AML-193 (cell line): ENCODE measurements at regions not wholly inside any gene's neighbourhood (a gene's known extent, or its start where the extent isn't known, plus 50 kb on each side); places are given as distances from the start of the nearest gene placed in this dataset.
"Not testable (repeated sequence)": the region's sequence is repeated elsewhere in the genome, so short reads cannot be mapped to it uniquely, and the experiment has no call there.

Experiments
- DNase-seq, 2 experiments: peaks; one replicate each; lab custom pipeline; 2025; lab: John Stamatoyannopoulos, UW

DNA sequence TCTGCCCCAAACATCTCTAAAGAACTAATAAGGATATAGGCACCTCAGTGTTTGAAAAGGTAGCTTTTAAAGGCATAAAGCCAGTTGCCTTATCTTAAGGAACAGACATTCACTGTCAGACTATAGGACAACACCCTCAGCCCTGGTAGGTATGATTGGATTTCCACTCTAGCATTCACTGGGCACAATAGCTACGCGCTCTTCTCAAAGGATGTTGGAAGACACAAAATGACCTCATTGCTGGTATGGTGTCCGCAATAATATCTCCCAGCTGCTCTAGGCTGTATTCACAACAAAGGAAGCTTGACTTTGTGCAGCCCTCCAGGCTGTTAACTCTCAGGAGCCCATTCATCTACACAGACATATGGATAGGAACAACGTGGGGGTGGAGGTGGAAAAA, 119.4 kb upstream of the CXADR start:
- DNase-seq = no peak

DNA sequence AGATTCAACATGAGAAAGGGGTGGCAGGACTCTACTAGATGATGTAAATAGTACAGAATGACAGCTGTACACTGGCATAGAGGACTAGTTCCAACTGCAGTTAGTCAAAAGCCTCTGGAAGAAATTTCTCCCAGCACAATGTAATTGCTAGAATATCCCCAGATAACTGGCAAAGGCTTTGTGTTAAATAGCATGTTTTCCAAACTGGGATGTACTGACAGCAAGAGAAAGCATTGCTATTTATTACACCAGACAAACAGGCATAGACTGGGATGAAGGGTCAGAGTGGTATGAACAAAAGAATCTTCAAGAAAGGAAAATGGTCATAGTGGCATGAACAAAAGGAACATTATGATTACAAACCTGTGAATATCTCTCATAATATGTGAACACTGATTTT, 115.9 kb upstream of the CXADR start:
- no peak for DNase-seq

DNA sequence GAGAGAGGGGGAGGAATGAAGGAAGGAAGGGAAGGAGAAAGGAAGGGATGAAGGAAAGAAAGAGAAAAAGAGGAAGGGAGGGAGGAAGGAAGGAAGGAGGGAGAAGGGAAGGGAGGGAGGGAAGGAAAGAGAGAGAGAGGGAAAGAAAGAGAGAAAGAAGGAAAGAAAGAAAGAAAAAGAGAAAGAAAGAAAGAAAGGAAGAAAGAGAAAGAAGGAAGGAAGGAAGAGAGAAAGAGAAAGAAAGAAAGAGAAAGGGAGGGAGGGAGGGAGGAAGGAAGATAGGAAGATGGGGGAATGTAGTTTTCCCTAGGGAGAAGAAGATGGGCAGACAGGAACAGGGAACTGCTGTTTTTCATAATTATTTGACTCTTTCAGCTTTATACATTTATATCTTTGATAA, 115.1 kb upstream of the CXADR start:
- DNase-seq = no peak

DNA sequence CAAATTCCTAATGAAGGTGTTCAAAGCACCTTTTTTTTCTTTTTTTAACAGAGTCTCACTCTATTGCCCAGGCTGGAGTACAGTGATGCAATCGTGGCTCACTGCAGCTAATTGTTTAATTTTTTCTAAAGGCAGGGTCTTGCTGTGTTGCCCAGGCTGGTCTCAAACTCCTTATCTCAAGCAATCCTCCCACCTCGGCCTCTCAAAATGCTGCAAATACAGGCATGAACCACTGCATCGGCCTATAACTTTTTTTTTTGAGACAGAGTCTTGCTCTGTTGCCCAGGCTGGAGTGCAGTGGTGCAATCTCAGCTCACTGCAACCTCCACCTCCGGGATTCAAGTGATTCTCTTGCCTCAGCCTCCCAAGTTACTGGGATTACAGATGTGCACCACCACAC, 113.9 kb upstream of the CXADR start:
- not testable (repeated sequence) for DNase-seq

DNA sequence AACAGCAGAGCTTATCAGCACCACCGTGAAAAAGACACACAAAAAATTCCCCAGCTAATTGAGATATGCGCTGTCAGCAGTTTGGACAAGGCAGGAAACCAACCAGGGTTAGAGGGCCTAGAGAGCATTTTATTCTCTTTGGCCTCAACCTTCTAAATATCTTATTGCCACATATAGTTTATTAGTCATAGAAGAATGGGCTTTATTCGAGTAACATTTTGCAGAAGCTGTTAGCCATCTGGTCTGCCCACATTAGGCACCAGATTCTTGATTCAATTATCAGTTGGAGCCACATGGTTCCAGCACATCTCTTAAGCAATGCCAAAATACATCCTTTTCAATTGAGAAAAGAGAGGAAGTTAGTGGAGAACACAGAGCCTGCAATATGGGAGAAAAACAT, 109.9 kb upstream of the CXADR start:
- no peak for DNase-seq

DNA sequence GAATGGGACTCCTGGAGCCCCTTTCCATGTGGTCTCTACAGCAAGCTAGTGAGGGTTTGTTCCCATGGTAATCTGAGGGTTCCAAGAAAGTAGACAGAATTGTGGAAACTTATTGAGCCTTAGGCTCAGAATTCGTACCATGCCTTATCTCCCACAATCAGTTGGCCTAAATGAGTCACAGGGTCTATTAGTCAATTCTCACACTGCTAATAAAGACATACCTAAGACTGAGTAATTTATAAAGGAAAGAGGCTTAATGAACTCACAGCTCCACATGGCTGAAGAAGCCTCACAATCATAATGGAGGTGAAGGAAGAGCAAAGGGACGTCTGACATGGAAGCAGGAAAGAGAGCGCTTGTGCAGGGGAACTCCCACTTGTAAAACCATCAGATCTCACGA, 106.6 kb upstream of the CXADR start:
- no peak for DNase-seq

DNA sequence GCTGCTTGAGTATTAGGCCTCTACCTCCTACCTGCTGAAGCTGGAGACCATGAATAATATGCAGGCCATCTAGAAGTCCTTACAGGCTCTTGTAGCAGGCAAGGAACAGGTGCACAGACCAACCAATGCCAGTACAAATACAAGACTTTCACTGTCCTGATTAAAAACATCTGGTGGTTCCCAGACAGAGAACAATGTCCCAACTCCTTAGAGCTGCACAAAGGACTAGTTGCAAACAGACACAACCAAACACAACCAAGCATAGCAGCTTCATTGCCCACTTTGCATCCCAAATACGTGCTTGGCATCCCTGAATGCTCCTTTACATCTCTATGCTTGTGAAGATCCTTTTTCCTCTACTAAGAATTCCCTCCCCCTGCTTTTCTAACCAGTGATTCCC, 98.1 kb upstream of the CXADR start:
- DNase-seq = no peak

DNA sequence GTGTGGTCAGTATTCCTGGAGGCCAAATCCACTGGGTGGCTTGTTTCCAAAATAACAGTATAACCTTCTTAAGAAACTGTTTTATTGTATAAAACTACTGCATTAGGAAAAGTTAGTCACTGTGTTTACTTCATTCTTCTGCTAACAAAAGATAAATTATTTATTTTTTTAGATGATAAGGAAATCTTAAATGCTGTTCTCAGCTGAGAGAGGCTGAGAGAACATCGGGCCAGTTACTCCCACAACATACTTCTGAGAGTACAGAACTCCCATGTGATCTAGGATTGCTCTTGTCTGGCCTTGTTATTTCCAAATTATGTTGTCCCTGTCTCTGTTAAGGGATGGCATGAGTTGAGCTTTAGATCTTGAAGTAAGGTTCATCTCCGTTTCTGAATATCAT, 96.7 kb upstream of the CXADR start:
- no peak for DNase-seq

DNA sequence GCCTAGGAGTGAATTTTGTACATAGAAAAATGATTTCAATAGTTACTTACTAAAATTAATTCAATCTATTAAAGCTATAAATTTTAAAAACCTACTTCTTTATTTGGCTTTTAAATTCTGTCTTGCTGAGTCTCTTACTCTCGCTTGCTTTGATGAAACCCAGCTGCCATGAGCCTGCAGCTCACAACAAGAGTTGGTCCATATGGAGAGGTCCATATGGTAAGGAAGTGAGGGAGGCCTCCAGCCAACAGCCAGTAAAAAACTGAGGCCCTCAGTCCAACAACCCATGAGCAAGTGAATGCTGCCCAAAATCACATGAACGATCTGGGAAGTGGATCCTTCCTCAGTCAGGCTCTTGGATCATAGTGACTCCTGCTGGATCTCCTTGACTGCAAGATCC, 89.9 kb upstream of the CXADR start:
- no peak for DNase-seq

DNA sequence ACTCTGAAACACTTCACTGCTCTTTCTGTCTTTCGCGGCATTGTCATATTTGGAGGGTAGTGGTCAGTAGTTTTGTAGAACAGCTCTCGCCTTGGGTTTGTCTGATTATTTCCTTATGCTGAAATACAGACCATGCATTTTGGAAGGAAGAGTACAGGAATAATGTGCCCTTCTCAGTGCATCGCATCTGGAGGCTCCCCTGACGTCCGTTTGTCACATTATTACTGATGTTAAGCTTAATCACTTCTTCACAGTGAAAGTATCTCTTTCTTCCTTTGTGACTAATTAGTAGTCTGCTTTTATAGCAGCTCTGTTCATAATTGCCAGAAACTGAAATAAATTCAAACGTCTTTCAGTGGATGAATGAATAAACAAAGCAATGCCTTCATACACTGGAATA, 85.7 kb upstream of the CXADR start:
- DNase-seq = no peak

DNA sequence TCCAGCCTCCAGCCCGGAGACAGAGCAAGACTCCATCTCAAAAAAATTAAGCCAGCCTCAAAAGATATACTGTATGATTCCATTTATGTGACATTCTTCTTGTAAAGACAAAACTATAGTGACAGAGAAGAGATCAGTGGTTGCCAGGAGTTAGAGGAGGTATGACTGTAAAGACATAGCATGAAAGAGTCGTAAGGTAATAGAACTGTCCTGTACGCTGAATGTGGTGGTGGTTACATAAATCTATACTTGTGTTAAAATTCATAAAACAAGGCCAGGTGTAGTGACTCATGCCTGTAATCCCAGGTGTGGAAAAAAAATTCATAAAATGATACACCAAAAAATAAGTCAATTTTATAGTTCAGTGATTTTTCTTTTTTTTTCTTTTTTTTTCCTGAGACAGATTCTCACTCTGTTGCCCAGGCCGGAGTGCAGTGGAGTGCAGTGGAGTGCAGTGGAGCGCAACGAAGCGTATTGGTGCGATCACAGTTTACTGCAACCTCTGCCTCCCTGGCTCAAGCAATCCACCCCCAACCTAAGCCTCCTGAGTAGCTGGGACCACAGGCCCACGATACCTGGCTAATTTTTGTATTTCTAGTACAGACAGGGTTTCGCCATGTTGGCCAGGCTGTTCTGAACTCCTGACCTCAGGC, 84.9 kb upstream of the CXADR start:
- no peak for DNase-seq

DNA sequence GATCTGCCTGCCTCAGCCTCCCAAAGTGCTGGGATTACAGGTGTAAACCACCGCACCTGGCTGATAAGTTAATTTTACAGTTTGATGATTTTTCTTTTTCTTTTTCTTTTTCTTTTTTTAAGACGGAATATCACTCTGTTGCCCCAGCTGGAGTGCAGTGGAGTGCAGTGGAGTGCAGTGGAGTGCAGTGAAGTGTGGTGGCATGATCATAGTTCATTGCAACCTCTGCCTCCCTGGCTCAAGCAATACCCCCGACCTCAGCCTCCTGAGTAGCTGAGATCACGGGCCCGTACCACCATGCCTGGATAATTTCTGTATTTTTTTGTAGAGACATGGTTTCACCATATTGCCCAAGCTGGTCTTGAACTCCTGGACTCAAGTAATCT, 84.4 kb upstream of the CXADR start:
- DNase-seq = no peak

DNA sequence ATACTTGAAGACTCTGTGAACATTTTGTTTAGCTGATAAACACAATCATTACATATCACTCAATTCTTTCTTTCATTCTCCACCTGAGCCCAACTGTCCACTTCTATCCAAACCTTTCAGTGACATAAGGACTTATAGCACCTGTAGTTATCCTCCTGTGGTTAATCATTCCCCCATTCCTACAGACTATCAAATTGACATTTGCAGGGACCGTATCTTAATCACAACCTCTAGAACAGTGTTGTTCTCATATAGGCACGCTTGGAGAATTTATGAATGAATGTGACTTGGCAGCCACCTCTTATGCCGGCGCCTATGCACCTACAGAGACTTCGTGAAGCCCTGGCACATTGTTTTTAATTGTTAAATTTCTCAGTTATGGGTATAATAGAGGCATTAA, 83.9 kb upstream of the CXADR start:
- no peak for DNase-seq

DNA sequence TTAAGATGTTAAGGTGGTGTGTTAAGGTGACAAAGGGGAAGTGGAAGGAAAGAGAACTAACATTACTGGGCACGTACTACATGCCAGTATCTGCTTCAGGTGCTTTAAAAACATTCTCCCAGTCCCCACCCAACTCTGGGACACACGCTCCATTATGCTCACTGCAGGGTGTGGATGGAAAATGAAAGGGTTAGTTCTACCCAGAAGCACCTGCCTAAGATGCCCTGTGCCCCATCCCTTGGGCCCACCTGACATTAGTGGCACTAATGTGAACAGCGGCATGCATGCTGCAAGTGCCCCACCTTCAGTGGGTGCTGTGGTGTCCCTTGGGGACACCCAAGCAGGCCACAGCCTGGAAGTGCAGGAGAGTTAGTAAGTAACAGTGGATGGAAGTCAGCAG, 82.9 kb upstream of the CXADR start:
- DNase-seq = no peak

DNA sequence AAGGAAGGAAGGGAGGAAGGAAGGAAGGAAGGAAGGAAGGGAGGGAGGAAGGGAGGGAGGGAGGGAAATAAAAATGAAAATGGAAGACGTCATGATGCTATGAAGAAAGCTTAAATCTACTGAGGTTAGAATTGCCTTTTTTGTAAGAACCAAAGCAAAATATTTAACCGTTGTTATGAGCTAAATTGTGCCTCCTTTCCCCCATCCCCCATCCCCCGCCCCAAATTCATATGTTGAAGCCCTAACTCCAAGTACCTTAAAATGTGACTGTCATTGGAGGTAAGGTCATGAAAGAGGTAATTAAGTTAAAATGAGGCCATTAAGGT, 80.1 kb upstream of the CXADR start:
- DNase-seq = no peak

DNA sequence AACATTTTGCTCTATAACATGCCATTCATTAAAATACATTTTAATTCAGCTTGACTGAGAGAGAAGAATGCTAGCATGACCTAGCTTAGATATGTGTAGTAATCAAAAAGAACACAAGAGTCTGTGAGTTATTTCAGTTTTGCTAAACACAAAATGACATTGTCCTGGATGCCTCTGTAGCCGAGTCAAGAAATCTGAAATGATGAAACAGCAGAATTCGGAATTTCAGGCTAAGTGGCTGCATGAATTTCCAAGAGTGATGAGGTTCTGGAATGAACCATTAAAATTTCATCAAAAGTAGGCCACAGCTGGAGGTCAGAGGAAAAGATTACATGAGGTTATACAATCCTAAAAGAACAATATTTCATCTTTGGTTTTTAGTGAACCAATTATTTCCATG, 79.1 kb upstream of the CXADR start:
- no peak for DNase-seq

DNA sequence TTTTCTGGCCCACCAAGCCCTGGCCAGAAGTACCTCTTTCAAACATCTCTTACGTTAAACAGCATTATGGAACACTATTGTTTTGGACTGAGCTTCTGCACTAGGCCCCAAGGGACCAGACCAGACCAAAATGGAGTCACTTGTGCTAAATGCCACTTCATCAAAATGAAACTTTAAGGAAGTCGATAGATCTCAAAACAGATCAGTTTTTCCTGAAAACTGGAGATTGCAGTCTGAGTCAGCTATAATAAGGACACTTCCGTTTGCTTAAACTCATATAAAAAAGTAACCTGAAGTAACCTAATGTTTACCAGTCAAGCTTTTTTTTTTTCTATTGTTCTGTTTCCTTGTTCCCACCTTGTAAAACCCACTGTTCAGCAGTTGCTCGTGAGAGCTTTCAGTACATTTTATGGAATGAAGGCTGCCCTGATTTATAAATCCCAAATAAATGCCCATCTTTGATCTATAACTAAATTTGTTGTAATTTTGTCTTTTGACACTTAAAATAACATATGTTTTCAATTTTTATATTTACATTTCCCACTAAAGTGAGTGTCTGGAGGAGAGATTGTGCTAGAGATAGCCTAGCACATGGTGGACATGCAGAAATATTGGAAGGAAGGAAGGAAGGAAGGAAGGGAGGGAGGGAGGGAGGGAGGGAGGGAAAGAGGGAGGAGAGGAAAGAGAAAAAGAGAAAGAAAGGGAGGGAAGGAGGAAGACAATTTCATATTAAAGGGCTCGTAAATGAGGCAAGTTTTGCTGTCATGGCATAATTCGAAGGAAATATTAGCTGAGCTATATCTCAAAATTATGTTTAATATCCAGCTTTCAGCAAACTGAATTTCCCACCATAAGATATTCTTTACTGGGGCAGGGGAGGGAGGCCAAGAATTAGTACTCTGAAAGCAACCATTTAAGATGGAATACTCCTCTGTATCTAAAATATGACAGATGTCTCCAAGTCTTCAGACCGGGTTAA, 77.0 kb upstream of the CXADR start:
- DNase-seq = no peak

DNA sequence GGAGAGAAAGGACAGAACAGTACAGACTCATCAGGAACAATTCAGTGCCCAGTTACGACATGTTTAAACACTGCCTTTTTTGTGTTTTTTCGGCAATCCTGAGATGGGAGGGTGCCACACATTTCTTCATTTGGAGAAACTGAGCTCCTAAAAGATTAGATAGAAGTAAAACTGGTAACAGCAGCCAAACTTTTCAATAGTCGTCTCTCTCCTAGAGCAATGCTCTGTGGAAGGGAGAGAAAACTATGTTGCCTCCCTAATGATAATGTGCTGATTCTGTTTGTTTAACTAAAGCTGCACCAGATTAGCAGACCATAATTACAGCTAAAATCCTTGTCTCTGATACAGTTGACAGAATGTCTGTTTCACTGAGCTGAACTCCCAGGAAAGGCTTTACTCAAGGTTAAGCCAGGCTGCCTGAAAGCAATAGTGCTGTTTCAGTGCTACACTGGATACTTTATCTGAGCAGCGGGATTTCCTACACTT, 76.2 kb upstream of the CXADR start:
- no peak for DNase-seq

DNA sequence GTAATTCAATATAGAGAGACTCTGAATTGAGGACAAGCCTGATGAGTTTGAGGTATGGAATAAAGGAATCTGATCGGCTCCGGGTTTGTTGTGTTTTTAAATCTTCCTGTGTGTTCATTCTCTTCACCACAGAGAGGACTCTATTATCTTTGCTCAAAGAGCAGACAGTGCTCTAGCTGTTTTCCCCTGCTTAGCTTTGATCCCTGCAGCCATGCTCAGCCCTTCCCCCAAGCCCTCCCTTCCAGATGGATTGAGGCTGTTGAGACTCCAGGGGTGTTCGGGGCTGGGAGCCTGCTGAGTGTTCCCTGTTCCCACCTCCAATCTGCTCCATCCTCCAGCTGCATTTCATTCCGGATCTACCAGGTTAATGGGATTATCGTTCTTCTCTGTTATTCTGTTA, 74.2 kb upstream of the CXADR start:
- no peak for DNase-seq

DNA sequence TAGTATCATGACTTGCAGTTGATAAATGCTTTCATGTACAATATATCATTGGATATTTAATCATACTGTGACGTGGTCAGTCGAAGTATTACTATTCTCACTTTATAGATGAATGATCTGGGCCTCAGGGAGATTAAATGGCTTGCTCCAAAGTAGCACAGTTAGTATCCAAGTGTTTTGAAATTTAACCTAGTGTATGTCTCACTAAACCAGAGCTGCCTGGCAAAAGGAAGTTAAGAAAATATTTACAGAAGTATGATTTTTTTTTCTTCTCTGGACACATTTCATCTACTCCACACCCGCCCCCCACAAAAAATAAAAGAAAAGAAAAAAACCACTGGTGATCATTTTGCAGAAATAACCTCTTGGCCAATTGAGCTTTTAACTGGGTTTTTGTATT, 71.9 kb upstream of the CXADR start:
- DNase-seq = no peak

DNA sequence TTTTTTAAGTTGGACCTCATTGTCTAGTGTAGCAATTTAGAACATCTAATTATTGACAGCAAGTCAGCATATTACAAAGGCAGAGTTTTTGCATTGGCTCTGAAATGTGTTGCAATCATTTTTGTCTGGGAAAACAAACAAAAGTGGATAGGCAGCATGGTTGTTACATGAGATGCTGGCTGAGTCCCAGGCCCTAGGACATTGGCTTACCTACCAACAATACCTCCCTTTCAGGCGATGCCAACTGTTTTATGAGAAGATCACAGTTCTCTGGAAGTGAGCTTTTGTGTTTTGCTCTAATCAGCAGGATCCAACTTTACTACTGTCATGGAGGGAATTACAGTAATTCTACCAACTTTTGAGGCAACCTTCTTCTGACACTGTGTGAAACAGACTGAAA, 71.5 kb upstream of the CXADR start:
- no peak for DNase-seq

DNA sequence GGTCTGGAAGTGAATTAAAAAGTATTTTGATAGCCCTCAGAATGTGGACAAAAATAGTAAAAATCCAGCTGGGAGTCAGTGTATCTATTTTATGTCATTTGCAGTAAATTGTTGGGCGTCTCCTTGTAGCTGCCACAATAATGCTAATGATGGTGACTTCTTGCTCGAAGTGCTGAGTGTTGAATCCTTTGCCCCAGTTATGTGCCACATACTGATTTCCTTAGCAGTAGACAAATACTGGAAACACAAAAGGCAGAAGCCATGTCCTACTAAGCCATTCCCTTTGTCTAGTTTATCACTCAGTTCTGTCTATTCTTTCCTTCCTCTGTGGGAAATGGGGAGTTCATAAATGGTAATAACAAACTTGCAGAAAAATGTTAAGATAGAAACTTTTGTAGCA, 70.7 kb upstream of the CXADR start:
- no peak for DNase-seq

DNA sequence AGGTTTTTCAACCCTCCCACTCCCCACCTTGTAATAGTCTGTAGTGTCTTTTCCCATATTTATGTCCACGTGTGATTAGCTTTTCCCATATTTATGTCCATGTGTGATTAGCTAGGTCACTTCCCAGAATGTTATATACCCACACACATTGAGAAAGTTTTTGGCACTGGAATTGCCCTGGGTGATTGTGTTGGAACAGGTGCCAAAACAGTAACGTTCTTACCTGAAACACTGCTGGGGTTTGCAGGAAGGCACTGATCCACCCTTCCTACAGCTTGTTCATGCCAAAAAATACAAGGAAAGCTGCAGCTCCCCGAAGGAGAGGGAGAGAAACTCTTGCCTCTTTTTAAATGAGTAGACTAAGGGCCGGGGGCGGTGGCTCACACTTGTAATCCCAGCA, 68.0 kb upstream of the CXADR start:
- no peak for DNase-seq

DNA sequence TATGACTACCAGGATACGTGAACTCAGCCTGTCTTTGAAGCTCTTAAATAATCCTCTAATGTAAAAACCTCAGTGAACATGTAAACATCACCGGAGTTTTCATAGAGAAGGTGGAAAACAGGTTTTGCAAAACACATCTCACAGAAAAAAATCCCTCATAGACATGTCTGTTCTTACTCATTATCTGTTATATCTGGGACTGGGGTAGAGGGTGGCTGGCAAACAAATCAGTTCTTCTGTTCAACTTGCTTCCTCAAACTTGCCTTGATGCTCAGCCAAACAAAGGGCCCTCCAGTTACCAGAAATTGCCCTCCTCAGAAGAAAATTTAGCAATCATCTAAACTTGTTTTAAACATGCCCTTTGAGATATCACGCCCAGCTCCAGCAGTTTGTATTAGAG, 66.1 kb upstream of the CXADR start:
- DNase-seq = no peak
